HT-29 (cell line): ENCODE measurements at regions not wholly inside any gene's neighbourhood (a gene's known extent, or its start where the extent isn't known, plus 50 kb on each side); places are given as distances from the start of the nearest gene placed in this dataset.
"Not testable (repeated sequence)": the region's sequence is repeated elsewhere in the genome, so short reads cannot be mapped to it uniquely, and the experiment has no call there.

Experiments used
- DNase-seq: peaks from one replicate; pipeline ENCODE4 v3.0.0-alpha.2; 2015; ENCODE audit warnings: low spot score

- DNase-seq = no peak
Measured at GRCh38 chr7:138316421-138317043, 143.5 kb upstream of the TRIM24 start.

GRCh38 chr7:138317044-138317596, 142.9 kb upstream of the TRIM24 start:
- DNase-seq = no peak

GRCh38 chr7:138324941-138325340, 135.1 kb upstream of the TRIM24 start:
- DNase-seq = no peak

- no peak for DNase-seq
Measured at GRCh38 chr7:138325434-138325833, 134.6 kb upstream of the TRIM24 start.

- DNase-seq = no peak
Measured at GRCh38 chr7:138328215-138328614, 131.8 kb upstream of the TRIM24 start.

- not testable (repeated sequence) for DNase-seq
Measured at GRCh38 chr7:138332850-138333249, 127.2 kb upstream of the TRIM24 start.

GRCh38 chr7:138338361-138338760, 121.7 kb upstream of the TRIM24 start:
- DNase-seq = no peak

GRCh38 chr7:138339229-138339628, 120.8 kb upstream of the TRIM24 start:
- not testable (repeated sequence) for DNase-seq

GRCh38 chr7:138342990-138343389, 117.1 kb upstream of the TRIM24 start:
- DNase-seq = no peak

GRCh38 chr7:138345567-138345966, 114.5 kb upstream of the TRIM24 start:
- DNase-seq = no peak

GRCh38 chr7:138346975-138347374, 113.1 kb upstream of the TRIM24 start:
- DNase-seq = no peak

GRCh38 chr7:138349841-138350700, 110.0 kb upstream of the TRIM24 start:
- no peak for DNase-seq

GRCh38 chr7:138350701-138351357, 109.2 kb upstream of the TRIM24 start:
- DNase-seq = no peak

GRCh38 chr7:138352570-138353461, 107.2 kb upstream of the TRIM24 start:
- no peak for DNase-seq

GRCh38 chr7:138354066-138354465, 106.0 kb upstream of the TRIM24 start:
- DNase-seq = no peak

- DNase-seq = no peak
Measured at GRCh38 chr7:138355254-138355653, 104.8 kb upstream of the TRIM24 start.

GRCh38 chr7:138358850-138359341, 101.2 kb upstream of the TRIM24 start:
- DNase-seq = no peak

GRCh38 chr7:138359870-138360559, 100.0 kb upstream of the TRIM24 start:
- no peak for DNase-seq

GRCh38 chr7:138363721-138364120, 96.3 kb upstream of the TRIM24 start:
- DNase-seq = no peak

GRCh38 chr7:138366137-138366536, 93.9 kb upstream of the TRIM24 start:
- not testable (repeated sequence) for DNase-seq
